NCI-H82 treated with DMSO at 0.1 percent for 48 hours (cell line): ENCODE measurements at regions not wholly inside any gene's neighbourhood (a gene's known extent, or its start where the extent isn't known, plus 50 kb on each side); places are given as distances from the start of the nearest gene placed in this dataset.

ENCODE experiments used
- DNase-seq: peaks from one replicate; lab custom pipeline; 2025; ENCODE audit not compliant: unreplicated experiment; lab: John Stamatoyannopoulos, UW

DNA sequence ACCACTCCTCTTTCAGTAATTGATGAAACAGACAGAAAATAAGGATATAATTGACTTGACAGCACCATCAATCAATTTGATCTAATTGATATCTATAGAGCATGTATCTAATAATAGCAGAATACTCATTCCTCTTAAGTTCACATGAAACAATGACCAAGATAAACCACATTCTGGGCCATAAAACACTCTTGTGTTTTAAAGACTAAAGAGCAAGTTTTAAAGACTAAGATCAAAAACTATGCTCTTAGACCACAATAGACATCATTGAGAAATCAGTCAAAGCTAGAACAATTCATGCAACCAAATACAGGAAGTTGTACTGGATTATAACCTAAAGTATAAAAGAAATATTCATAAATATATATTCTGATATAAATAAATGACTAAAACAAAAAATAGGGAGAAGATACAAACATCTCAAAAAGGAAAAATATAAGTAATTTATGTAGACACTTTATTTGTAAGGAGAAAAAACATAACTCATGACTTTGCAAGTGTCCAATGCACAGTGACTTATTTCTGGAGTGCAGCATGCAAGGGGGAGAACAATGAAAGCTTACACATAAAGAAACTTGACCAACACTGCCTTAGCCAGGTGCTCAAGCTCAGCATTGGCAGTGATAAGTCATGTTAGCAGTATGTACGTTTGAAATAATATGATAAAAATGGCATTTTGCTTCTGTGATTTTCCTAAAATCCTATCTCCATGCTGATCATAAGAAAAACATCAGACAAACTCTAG, 312.7 kb upstream of the IGFBP3 start:
- DNase-seq, result no peak

DNA sequence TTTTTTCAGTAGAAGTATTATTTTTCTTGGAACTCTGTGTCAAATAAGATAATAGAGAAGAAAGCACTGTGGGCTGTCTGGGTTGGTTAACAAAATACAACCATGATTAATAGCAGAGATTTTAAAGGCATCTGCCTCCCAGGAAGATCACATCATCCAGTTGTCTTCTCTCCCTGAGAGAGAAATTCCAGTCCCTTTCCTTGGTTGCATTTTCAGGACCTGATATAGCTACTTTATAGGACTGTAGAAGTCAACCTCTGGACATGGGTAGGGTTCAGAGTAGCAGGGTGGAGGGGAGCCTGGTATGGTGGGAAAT, 309.9 kb upstream of the IGFBP3 start:
- no peak for DNase-seq

- no peak for DNase-seq
These were observed 309.4 kb upstream of the IGFBP3 start for GRCh38 chr7:46230298-46230989.

GRCh38 chr7:46229409-46229808, 308.3 kb upstream of the IGFBP3 start:
- DNase-seq, result no peak

DNA sequence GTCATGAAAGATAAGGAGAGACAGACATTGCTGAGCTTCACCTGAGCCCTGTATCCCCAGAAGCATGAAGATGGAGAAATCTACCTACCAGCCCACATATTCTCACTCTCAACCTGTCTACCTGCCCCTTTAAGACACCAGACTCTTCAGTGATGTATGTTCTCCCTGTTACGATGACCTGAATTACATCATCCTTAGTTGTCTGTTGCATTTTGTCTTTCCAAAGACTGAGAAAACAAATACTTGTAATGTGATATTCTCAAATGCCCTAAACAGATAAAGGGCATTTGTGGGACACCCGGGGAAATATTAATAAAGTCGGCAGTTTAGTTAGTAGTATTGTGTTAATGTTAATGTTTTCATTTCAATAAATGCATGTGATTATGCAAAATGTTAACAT, 305.8 kb upstream of the IGFBP3 start:
- no peak for DNase-seq

GRCh38 chr7:46224363-46224762, 303.3 kb upstream of the IGFBP3 start:
- DNase-seq, result no peak

- no peak for DNase-seq
These were observed 299.1 kb upstream of the IGFBP3 start for GRCh38 chr7:46220066-46220630.

DNA sequence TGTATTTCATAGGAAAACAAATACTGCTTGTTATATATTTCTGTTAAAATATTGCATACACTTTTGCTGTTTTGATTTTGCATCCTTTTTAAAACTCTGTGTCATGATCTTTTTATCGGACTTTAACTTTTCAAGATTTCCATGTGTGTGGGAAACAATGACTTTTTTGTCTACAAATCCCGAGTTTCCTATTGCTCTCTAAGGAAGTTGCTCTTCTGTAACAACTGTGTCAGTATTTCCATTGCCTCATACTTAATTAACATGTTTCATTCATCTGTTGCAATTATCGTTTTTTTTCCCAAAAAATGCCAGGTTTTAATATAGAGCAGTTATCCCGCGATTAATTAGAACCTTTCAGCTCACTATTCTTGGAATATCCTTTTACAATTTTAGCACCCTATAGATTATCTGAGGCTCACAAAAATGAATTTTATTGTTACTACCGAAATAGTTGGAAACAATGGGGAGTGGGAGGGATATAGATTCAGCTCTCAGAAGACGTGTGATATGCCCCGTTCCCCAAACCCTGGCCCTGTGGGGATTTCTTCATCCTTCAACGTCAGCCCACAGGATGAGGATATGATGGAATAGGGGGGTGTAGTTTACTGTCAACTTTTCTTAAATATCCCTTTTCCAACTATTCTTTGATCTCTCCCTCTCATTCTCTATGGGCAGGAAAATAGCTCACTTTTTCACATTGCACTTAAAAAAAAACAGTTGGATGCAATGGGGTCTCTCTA, 297.6 kb upstream of the IGFBP3 start:
- no peak for DNase-seq

DNA sequence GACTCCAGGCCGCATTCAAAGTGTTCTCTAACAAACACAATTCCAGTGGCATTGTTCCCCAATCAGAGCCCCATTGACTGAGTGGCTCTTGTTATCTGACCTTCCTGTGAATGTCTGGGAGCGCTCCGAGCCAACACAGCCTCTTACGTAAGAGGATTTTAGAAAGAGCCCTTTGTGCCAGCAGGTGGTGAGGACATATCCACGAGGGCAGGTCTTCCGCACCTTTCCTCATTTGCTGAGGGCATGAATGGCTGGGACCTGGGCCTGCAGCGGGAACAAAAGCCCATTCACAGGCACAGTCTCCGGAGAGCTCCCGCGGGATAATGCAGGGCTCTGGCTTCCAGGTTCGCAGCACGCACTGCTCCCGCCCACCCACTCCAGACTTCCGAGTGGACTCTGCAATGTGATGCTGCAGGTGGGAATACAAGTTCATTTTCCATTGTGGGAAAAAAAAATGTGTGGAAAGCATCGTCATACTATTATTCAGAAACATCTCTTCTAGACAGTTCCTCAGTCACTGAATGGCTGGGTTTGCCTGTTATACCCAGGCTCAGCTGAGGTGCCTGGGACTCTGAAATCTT, 295.0 kb upstream of the IGFBP3 start:
- no peak for DNase-seq

DNA sequence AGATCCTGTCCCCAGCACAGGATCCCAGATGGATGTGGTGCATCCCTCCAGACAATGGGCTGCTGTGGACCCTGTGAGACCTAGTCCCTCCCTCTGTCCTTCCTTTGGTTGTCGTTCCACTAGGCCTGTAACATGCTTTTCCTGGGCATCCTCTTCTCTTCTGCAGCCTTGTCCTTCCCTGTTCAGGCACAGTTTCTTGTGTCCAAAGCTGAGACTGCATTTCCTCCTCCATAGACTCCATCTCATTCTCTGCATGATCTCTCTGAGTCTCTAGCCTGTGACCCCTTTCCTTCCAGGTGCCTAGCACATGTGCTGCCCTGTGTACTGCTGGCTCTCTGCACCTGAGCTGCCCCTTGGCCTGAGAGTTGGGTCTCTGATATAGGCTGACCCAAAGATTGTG, 293.5 kb upstream of the IGFBP3 start:
- DNase-seq, result no peak

GRCh38 chr7:46213154-46213537, 292.1 kb upstream of the IGFBP3 start:
- DNase-seq, result no peak

DNA sequence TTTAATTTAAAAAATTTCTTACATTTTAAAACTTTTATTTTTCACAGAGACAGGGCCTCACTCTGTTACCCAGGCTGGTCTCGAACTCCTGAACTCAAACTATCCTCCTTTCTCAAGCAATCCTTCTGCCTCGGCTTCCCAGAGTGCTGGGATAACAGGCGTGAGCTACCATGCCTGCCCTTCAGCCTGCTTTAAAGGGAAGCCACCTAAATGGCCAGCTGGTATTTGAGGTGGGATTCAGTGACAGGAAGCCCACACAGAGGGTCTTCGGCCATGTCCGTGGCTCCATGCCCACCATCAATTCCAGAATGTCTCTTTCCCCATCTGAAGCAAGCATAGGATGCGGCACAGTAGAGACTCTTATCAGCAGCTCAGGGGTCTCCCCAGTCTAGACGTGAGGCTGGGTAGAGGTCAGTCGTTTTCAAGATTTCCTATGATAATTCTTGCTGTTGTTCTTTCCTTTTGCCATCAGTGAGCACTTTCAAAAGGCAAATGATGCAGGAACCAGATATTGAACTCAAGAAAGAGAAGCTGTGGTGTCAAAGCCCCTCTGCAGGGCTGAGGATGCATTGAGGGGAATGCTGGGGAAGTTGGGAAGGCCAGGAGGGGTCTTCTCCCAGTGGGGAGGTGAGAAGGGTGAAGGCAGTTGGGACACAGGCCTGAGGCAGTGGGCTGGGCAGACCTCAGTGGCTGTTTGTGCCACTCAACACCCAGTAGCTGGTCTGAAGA, 291.5 kb upstream of the IGFBP3 start:
- no peak for DNase-seq

- no peak for DNase-seq
These were observed 289.4 kb upstream of the IGFBP3 start for GRCh38 chr7:46210467-46210866.

DNA sequence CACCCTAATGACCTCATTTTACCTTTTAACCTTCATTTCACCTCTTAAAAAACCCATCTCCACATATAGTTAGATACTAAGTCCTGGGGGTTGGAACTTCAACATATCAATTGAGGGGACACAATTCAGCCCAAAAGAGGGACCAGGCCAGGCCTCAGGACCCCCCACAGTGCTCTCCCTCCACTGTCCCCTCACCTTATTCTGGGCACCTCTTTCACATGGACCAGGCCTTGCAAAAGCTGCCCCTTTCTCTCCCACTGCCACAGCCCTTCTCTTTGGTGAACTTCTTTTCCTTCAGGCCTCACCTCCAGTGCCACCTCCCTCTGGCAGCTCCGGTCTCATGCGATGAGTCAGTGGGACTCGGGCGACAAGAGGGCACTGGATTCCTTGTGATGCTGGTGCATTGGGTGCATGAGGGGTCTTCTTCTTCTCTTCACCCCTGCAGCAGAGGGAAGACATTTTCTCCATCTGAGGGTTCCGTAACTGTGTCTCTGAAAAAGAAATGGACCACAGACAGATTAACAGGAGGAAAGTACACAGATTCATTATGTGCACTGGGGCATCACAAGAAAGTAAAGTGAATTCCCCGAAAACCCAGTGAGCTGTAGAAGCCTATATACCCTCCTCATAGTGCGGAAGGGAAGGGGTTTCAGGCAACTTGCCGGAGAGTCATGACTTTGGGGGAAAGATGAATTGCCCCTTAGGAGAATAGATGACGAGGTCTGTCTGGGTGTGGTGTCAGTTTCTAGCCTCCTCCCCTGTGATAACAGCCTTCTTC, 288.7 kb upstream of the IGFBP3 start:
- no peak for DNase-seq

- DNase-seq, result no peak
These were observed 287.8 kb upstream of the IGFBP3 start for GRCh38 chr7:46208635-46209525.

DNA sequence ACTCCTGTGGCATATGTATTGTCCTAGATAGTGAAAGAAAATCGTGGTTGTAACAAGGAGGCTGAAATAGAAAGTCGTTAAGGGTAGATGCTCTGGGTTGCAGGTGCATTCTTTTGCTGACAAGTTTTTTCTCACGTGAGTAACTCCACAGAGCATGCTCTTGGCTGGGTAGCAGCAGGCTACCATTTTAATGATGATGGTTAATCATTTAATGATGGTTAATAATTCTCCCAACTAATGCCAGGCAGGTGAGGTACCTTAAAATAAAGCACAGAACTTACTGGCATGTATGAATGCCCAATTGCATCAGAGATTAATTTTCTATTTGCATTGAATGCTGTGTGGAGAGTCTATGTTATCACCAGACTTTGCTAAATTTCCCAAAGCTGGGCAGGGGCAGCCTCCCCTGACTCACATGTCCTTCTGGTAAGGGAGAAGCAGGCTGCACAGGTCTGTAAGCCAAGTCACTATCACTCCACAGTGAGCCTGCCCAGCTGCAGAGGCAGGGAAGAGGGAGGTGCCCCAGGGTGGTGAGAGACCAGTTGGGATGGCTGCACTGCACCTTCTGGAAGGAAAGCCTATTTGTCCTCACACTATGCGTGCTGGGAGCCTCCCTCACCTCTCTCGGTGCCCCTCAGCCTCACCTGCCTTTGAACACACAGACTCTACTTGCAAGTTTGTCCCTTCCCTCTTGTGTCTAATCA, 287.0 kb upstream of the IGFBP3 start:
- DNase-seq, result no peak

DNA sequence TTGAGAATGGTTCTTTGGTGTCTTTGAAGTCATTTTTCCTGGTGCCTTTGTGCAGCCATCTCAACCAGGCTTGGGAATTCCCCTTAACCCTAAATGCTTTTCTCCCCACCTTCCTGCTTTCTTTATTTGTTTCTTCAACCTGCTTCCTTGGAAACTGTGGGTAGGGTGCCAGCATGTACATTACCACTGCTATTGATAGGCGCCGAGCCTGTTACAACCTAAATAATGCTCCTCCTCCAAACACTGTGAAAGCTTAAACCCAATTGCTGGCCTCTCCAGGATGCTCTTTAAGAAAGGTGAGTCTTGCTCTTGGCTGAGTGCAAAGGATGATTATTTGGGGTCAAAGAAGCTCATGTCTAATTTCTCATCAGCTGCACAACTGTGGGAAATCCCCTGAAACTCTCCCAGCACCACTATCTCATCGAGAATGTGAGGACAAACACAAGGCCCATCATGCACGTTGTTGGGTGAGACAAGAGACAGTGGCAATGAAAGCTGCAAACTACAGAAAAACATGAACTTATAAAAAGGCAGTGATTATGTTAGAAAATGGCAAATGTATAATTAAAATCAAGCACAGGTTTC, 285.5 kb upstream of the IGFBP3 start:
- DNase-seq, result no peak

- DNase-seq, result no peak
These were observed 284.4 kb upstream of the IGFBP3 start for GRCh38 chr7:46205478-46205877.
